Loucy (cell line): ENCODE measurements at regions not wholly inside any gene's neighbourhood (a gene's known extent, or its start where the extent isn't known, plus 50 kb on each side); places are given as distances from the start of the nearest gene placed in this dataset.

Experiments
- H2AFZ ChIP-seq: fragments of 200-600 bp; sonication (generic); 2 replicates; pipeline ENCODE4 v1.6.0; 2016; ENCODE audit warnings: antibody characterized with exemption, mild to moderate bottlenecking, low read length, moderate library complexity
- H3F3A ChIP-seq: fragments of 200-600 bp; 2 replicates; pipeline ENCODE4 v1.6.0; 2016; ENCODE audit warnings: antibody characterized with exemption, low read depth, mild to moderate bottlenecking
- H3K27me3 ChIP-seq: fragments of 200-600 bp; sonication (generic); 2 replicates; pipeline ENCODE4 v1.6.1; 2014; ENCODE audit warnings: low read length, mild to moderate bottlenecking; ENCODE audit not compliant: insufficient read depth, poor library complexity, severe bottlenecking
- H3K36me3 ChIP-seq: fragments of 200-600 bp; sonication (generic); 2 replicates; pipeline ENCODE4 v1.6.1; 2016; ENCODE audit warnings: low read length; ENCODE audit not compliant: insufficient read depth
- H3K4me1 ChIP-seq: fragments of 200-600 bp; sonication (generic); 2 replicates; pipeline ENCODE4 v1.5.1; 2014; ENCODE audit warnings: low read length, mild to moderate bottlenecking; ENCODE audit not compliant: insufficient read depth, poor library complexity, severe bottlenecking
- H3K4me2 ChIP-seq: fragments of 200-600 bp; sonication (generic); 2 replicates; pipeline ENCODE4 v1.6.0; 2014; ENCODE audit warnings: antibody characterized with exemption, low read length, low read depth, mild to moderate bottlenecking; ENCODE audit not compliant: poor library complexity, severe bottlenecking
- H3K4me3 ChIP-seq: fragments of 200-600 bp; sonication (generic); 2 replicates; pipeline ENCODE4 v1.5.1; 2014; ENCODE audit warnings: low read length, mild to moderate bottlenecking, mixed read lengths; ENCODE audit not compliant: poor library complexity, severe bottlenecking
- H3K79me2 ChIP-seq: fragments of 200-600 bp; sonication (generic); 2 replicates; pipeline ENCODE4 v1.6.1; 2014; ENCODE audit warnings: low read length; ENCODE audit not compliant: insufficient read depth
- H3K9ac ChIP-seq: fragments of 200-600 bp; sonication (generic); 2 replicates; pipeline ENCODE4 v1.6.0; 2014; ENCODE audit warnings: mild to moderate bottlenecking, low read depth, low read length, moderate library complexity; ENCODE audit not compliant: poor library complexity, severe bottlenecking
- H3K9me2 ChIP-seq: fragments of 200-600 bp; sonication (generic); replicated peaks from 2 replicates; pipeline ENCODE4 v1.6.1; 2016; ENCODE audit warnings: low read depth, low read length, mixed read lengths
- H3K9me3 ChIP-seq: fragments of 200-600 bp; sonication (generic); 2 replicates; pipeline ENCODE4 v1.6.1; 2014; ENCODE audit warnings: mild to moderate bottlenecking, antibody characterized with exemption, low read length, low read depth; ENCODE audit not compliant: insufficient read depth
- H4K20me1 ChIP-seq: fragments of 200-600 bp; sonication (generic); 2 replicates; pipeline ENCODE4 v1.6.0; 2014; ENCODE audit warnings: antibody characterized with exemption, low read length, mild to moderate bottlenecking; ENCODE audit not compliant: insufficient read depth, poor library complexity, severe bottlenecking
- CTCF ChIP-seq: fragments of 200-600 bp; sonication (generic); conservative IDR thresholded peaks from 2 replicates; pipeline ENCODE4 v1.5.1; 2014; ENCODE audit warnings: mild to moderate bottlenecking, antibody characterized with exemption, low read length
- EZH2phosphoT487 ChIP-seq: fragments of 200-600 bp; IDR thresholded peaks from 2 replicates; pipeline ENCODE4 v1.6.1; 2018; ENCODE audit warnings: antibody characterized with exemption, mild to moderate bottlenecking, moderate library complexity, borderline replicate concordance

GRCh38 chr14:101129521-101130167, 226.1 kb upstream of the RTL1 start:
- Histone ChIP-seq H3F3A (peaks cover 3% of the 10 kb centered on the region), H3K9ac (peak overlapping the region; percentile 63), H3K4me3 (peak overlapping the region; percentile 34), H3K9me3 (no peaks in the 10 kb centered on the region), H3K9me2 (no peaks in the 10 kb centered on the region), H3K4me1 (peaks cover 54% of the 10 kb centered on the region), H3K79me2 (no peaks in the 10 kb centered on the region), H3K27me3 (no peaks in the 10 kb centered on the region), H2AFZ (peak overlapping the region; percentile 69; the same call in 1 of the 2 replicates), H3K4me2 (peak overlapping the region; percentile 57), H4K20me1 (no peaks in the 10 kb centered on the region), H3K36me3 (no peaks in the 10 kb centered on the region)
- TF ChIP-seq EZH2phosphoT487 (no peak), CTCF (no peak)

GRCh38 chr14:101130861-101131260, 227.3 kb upstream of the RTL1 start:
- Histone ChIP-seq H2AFZ (no peak overlapping the region), H3F3A (peaks cover 7% of the 10 kb centered on the region), H3K4me1 (peaks cover 64% of the 10 kb centered on the region), H3K4me2 (no peak overlapping the region), H3K9me3 (no peaks in the 10 kb centered on the region), H3K9ac (peak overlapping the region; percentile 6), H3K27me3 (no peaks in the 10 kb centered on the region), H3K9me2 (no peaks in the 10 kb centered on the region), H3K79me2 (no peaks in the 10 kb centered on the region), H3K4me3 (no peak overlapping the region), H4K20me1 (no peaks in the 10 kb centered on the region), H3K36me3 (no peaks in the 10 kb centered on the region)
- TF ChIP-seq EZH2phosphoT487 (no peak), CTCF (no peak)

GRCh38 chr14:101131451-101131916, 228.0 kb upstream of the RTL1 start:
- H3K9me3 ChIP-seq = no peaks in the 10 kb centered on the region
- H2AFZ ChIP-seq = no peak overlapping the region
- no peak for TF ChIP-seq EZH2phosphoT487
- no peak for TF ChIP-seq CTCF
- H3K4me2 ChIP-seq = no peak overlapping the region
- no peaks in the 10 kb centered on the region for H3K27me3 ChIP-seq
- no peak overlapping the region for H3K4me3 ChIP-seq
- H3K9me2 ChIP-seq = no peaks in the 10 kb centered on the region
- no peaks in the 10 kb centered on the region for H4K20me1 ChIP-seq
- peaks cover 71% of the 10 kb centered on the region for H3K4me1 ChIP-seq
- peaks cover 7% of the 10 kb centered on the region for H3F3A ChIP-seq
- H3K79me2 ChIP-seq = no peaks in the 10 kb centered on the region
- H3K9ac ChIP-seq = peak overlapping the region; percentile 6
- no peaks in the 10 kb centered on the region for H3K36me3 ChIP-seq
